VCaP (cell line): ENCODE measurements at regions not wholly inside any gene's neighbourhood (a gene's known extent, or its start where the extent isn't known, plus 50 kb on each side); places are given as distances from the start of the nearest gene placed in this dataset.

ENCODE experiments used
- H3K27ac ChIP-seq: fragments of 450-650 bp; 2 replicates; pipeline ENCODE4 v1.5.1; 2017
- TF ChIP-seq, protein P1 (sequence below): fragments of 450-650 bp; conservative IDR thresholded peaks from 2 replicates; pipeline ENCODE4 v1.5.1; 2017; ENCODE audit warnings: mild to moderate bottlenecking, moderate library complexity

DNA sequence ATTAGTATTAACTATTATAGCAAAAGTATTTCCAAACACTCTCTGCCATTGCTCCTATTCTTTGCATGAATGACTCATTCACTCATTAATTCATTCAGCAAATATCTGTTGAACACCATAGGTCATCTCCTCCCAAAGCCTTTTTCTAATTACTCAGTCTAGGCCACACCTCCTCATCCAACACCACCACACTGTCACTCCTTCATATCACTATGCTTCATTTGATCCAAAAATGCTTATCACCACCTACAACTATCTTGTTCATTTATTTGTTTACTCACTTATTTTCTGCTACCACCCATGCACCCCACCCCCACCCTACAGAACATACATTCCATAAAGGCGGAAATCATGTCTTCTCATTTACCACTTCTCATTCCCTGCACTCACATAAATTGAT is 94.4 kb upstream of the TNFSF4 start:
- H3K27ac ChIP-seq: no peak overlapping the region
- TF ChIP-seq, protein P1, sequence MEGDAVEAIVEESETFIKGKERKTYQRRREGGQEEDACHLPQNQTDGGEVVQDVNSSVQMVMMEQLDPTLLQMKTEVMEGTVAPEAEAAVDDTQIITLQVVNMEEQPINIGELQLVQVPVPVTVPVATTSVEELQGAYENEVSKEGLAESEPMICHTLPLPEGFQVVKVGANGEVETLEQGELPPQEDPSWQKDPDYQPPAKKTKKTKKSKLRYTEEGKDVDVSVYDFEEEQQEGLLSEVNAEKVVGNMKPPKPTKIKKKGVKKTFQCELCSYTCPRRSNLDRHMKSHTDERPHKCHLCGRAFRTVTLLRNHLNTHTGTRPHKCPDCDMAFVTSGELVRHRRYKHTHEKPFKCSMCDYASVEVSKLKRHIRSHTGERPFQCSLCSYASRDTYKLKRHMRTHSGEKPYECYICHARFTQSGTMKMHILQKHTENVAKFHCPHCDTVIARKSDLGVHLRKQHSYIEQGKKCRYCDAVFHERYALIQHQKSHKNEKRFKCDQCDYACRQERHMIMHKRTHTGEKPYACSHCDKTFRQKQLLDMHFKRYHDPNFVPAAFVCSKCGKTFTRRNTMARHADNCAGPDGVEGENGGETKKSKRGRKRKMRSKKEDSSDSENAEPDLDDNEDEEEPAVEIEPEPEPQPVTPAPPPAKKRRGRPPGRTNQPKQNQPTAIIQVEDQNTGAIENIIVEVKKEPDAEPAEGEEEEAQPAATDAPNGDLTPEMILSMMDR: no peak

DNA sequence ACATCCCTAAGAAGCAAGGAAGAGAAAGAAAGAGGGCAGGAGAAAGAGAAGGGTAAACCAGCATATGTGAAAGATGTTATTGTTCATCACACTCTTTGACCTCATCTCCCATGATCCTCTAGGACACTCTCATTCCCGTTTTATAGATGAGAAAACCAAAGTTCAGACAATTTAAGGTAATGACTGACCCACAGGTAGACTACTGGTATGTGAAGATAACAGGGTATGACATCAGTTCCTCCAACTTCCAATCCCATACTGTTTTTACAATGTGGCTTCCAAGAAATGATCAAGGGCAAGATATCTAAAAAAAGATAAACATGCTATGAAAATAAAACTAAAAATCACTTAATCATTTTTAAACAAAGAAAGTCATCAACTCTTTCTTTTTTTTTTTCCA is 95.2 kb upstream of the TNFSF4 start:
- no peak overlapping the region for H3K27ac ChIP-seq
- TF ChIP-seq, protein P1: no peak

DNA sequence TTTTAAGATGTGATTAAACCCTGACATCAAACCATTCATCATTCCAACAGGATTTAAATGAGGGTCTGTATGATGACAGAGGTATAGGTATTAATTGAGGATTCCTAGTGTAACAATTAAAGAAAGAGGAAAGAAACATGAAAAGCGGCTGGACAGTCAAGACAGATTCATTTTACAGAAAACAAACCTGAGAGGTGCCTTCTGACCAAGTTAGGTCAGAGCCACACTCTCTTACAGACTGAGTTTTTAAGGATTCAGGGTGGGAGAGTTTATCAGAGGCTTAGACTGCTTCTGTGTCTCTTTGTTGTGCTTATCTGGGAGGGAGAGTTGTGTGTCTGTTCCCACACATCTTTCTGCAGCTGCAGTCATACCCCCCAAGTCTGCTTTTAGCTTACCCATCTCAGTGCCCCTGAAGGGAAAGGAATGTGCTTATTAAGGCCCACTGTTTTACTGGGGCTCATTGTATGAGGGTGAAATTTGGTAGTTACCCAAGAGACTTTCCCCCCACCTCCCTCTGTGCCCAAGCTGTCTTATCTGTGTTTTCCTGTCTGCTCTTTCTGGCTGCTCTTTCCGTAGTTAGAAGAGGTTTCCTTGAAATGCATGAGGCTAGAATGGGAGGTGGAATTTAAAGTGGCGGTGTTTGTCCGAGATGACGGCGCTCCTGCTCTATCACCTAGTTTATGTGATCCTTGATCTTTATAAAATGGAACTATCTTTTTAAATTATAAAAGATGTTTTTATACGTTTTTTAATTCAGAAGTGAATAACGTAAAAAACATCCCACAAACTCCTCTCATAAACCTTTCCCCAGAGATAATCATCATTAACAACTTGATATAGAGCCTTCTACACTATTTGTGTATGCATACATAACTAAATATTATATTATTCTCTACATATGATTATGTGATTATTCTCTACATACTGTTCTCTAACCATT is 96.0 kb upstream of the TNFSF4 start:
- TF ChIP-seq, protein P1: no peak
- H3K27ac ChIP-seq: no peak overlapping the region

DNA sequence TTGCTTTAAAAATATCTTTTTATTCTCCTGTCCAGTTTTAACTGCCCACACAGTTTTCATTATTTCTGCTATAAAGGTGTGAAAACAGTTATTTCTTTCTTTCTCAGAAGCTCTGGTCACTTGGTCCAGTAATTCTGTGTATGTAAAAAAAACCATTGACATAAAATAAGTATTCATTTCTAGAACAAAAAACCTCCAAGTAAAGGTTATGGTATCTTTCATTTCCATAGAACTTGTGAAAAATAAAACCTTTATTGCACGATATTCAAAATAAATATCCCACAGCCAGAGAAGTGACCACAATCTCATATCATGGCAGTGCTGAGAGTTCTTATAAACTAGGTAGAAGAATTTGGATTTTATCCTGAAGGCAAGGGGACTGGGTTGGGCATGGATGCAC is 96.9 kb upstream of the TNFSF4 start:
- H3K27ac ChIP-seq: no peak overlapping the region
- TF ChIP-seq, protein P1: no peak

DNA sequence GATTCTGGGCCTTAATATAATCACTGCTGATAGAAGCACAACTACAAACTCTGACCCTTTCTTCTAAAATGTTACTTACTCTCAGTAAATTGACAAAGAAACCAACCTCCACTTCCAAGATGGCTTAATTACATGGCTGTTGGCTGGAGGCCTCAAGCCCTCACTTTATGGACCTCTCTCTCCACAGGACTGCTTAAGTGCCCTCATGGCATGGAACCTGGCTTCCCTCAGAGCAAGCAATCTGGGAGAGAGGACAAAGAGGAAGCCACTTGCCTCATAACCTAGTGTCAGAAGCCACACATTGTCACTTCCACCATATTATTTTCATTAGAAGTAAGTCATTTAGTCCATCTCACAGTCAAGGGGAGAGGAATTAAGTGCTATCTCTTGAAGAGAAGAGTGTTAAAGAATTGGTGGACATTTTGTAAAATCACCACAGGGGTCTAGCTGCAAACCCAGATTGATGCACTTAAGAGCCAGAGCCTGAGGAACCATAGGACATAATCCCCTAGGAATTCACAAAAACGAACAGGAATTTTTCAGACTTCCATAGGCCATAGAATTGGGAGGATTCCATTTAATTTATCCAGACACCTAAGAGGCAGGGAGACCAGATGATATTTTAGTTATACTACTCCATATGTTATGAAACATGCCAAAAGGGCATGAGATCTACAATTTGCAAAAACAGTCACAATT is 97.5 kb upstream of the TNFSF4 start:
- TF ChIP-seq, protein P1: no peak
- no peak overlapping the region for H3K27ac ChIP-seq

DNA sequence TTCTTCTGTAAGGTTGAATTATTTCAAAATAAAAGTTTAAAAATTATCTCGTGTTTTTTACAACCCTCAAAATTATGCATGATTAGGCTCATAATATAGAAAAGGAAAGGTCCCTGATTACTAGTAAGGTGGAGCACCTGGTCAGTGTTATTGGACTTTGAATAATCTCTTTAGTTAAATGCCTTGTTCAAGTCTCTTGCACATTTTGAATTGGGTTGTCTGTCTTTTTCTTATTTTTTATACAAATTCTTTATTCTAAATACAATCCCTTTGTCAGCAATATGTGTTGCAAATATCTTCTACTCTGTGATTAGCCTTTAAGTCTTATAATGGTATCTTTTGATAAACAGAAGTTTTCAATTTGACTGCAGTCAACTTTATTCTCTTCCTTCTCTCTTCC is 100.7 kb upstream of the TNFSF4 start:
- H3K27ac ChIP-seq: no peak overlapping the region
- TF ChIP-seq, protein P1: no peak

DNA sequence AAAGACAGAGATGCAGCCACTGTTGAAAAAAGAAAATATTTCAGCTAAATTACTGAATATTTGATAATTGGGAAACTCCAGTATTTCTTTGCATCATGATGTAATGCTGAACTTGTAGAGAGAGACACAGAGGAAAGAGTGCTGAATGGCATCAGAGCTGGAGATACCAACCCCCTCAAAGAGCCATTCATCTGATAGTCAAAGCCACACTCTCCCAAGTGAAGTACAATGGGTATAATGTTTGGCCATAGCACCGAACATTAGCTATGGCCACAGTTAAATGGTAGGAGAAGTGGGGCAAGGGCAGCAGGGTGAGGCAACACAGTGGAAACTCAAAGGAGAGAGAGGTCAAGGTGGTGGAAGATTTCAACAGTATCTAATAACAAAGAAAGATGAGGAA is 107.5 kb upstream of the TNFSF4 start:
- TF ChIP-seq, protein P1: no peak
- no peak overlapping the region for H3K27ac ChIP-seq
